GM23248 (cell line): ENCODE measurements at regions not wholly inside any gene's neighbourhood (a gene's known extent, or its start where the extent isn't known, plus 50 kb on each side); places are given as distances from the start of the nearest gene placed in this dataset.

Experiments used
- DNase-seq: peaks from one replicate; pipeline ENCODE4 v3.0.0-alpha.2; 2015
- H2AFZ ChIP-seq: fragments of 200-600 bp; sonication (generic); 2 replicates; pipeline ENCODE4 v1.6.1; 2016; ENCODE audit warnings: antibody characterized with exemption
- H3F3A ChIP-seq: fragments of 200-600 bp; sonication (generic); 2 replicates; pipeline ENCODE4 v1.6.1; 2016; ENCODE audit warnings: mild to moderate bottlenecking, antibody characterized with exemption, mixed run types; ENCODE audit not compliant: insufficient read depth
- H3K27ac ChIP-seq: fragments of 200-600 bp; sonication (generic); 2 replicates; pipeline ENCODE4 v1.5.1; 2016; ENCODE audit warnings: mild to moderate bottlenecking
- H3K27me3 ChIP-seq: fragments of 200-600 bp; sonication (generic); replicated peaks from 2 replicates; pipeline ENCODE4 v1.6.1; 2016; ENCODE audit warnings: mild to moderate bottlenecking; ENCODE audit not compliant: insufficient read depth
- H3K36me3 ChIP-seq: fragments of 200-600 bp; sonication (generic); 2 replicates; pipeline ENCODE4 v1.6.1; 2016; ENCODE audit warnings: low read depth, mild to moderate bottlenecking
- H3K4me1 ChIP-seq: fragments of 200-600 bp; sonication (generic); 2 replicates; pipeline ENCODE4 v1.6.1; 2016; ENCODE audit warnings: mild to moderate bottlenecking; ENCODE audit not compliant: insufficient read depth
- H3K4me2 ChIP-seq: fragments of 200-600 bp; sonication (generic); one replicate; pipeline ENCODE4 v1.6.1; 2016; ENCODE audit warnings: mild to moderate bottlenecking; ENCODE audit not compliant: unreplicated experiment
- H3K4me3 ChIP-seq: fragments of 200-600 bp; sonication (generic); 2 replicates; pipeline ENCODE4 v1.5.1; 2016; ENCODE audit warnings: mild to moderate bottlenecking
- H3K79me2 ChIP-seq: fragments of 200-600 bp; sonication (generic); 2 replicates; pipeline ENCODE4 v1.6.1; 2016; ENCODE audit warnings: mild to moderate bottlenecking; ENCODE audit not compliant: insufficient read depth
- H3K9ac ChIP-seq: fragments of 200-600 bp; sonication (generic); 2 replicates; pipeline ENCODE4 v1.6.1; 2016; ENCODE audit warnings: mild to moderate bottlenecking
- H3K9me2 ChIP-seq: fragments of 200-600 bp; sonication (generic); 2 replicates; pipeline ENCODE4 v1.6.1; 2016; ENCODE audit warnings: mixed run types, mild to moderate bottlenecking, moderate library complexity; ENCODE audit not compliant: insufficient read depth
- H3K9me3 ChIP-seq: fragments of 200-600 bp; sonication (generic); one replicate; pipeline ENCODE4 v1.6.1; 2017; ENCODE audit warnings: low read depth
- H4K20me1 ChIP-seq: fragments of 200-600 bp; sonication (generic); 2 replicates; pipeline ENCODE4 v1.6.0; 2016; ENCODE audit not compliant: insufficient read depth
- EZH2 ChIP-seq: fragments of 200-600 bp; sonication (generic); IDR thresholded peaks from 2 replicates; pipeline ENCODE4 v1.6.1; 2018; ENCODE audit warnings: antibody characterized with exemption, mild to moderate bottlenecking; ENCODE audit not compliant: insufficient read depth, poor library complexity, severe bottlenecking
- EZH2phosphoT487 ChIP-seq: fragments of 200-600 bp; sonication (generic); IDR thresholded peaks from 2 replicates; pipeline ENCODE4 v1.6.1; 2018; ENCODE audit warnings: antibody characterized with exemption, moderate library complexity, mild to moderate bottlenecking, low read depth; ENCODE audit not compliant: insufficient read depth
- WGBS, 2 experiments: methylation state at CpG; one replicate each; pipeline ENCODE4 v1.1.6; 2015 to 2017; ENCODE audit warnings: low lambda C conversion rate in 2 of 2, low coverage in 1 of 2; ENCODE audit errors: missing lambda C conversion rate in 2 of 2; 5-methylcytosine and 5-hydroxymethylcytosine counted together
- in situ Hi-C: fragments of 300-500 bp; cut with MboI; formaldehyde crosslinking; loops from 2 replicates; pipeline ENCODE4 v1.15.0; 2020

- no peaks in the 10 kb centered on the region for H3K9me2 ChIP-seq
- no peaks in the 10 kb centered on the region for H3K27me3 ChIP-seq
- in situ Hi-C loops = loop anchor here (25.0 kb wide), 1 partner anchor 1112 kb away; no protein-coding TSS in a partner anchor
- no peaks in the 10 kb centered on the region for H3F3A ChIP-seq
- 17 to 26% methylated on average over 1 of the region's 1 CpG for WGBS, 2 experiments
- no peak overlapping the region for H3K4me2 ChIP-seq
- no peaks in the 10 kb centered on the region for H3K9me3 ChIP-seq
- no peaks in the 10 kb centered on the region for H3K36me3 ChIP-seq
- no peaks in the 10 kb centered on the region for H3K4me1 ChIP-seq
- H3K27ac ChIP-seq = no peak overlapping the region
- no peak overlapping the region for H3K9ac ChIP-seq
- no peak for TF ChIP-seq EZH2
- no peak for TF ChIP-seq EZH2phosphoT487
- no peaks in the 10 kb centered on the region for H4K20me1 ChIP-seq
- H2AFZ ChIP-seq = no peak overlapping the region
- no peaks in the 10 kb centered on the region for H3K79me2 ChIP-seq
- no peak for DNase-seq
- H3K4me3 ChIP-seq = no peak overlapping the region
Observed at GRCh38 chr13:22749626-22750025, 431.2 kb upstream of the SGCG start.

DNA sequence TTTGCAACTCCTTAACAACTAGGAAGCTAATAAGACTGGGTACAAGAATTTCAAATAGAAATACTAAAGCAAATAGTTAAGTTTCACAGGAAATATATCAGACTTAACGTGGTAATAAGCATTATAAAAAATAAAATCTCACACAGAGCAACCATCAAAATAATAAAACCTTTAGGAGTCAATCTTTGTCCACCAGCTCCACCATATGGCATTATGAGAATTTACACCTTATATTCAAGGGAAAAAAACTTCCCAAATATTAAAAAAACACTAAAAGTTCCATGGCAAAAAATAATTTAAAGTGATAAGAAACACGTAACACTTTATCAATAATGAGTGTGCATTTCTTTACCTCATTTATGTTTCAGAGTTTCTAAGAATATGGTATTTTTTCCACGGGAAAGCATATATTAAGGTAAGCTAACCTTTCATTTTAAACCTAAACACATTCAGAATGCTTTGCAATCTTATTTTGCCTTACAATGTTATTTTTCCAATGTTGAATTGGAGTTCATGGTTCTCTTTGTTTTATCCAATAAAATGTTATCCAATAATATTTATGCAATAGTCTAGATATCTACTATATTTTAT lies 423.2 kb upstream of the SGCG start:
- H3K9me2 ChIP-seq = no peaks in the 10 kb centered on the region
- DNase-seq = peak; percentile 41
- no peak overlapping the region for H3K9ac ChIP-seq
- H2AFZ ChIP-seq = no peak overlapping the region
- no peaks in the 10 kb centered on the region for H3K27me3 ChIP-seq
- H3K4me2 ChIP-seq = no peak overlapping the region
- no peaks in the 10 kb centered on the region for H3K36me3 ChIP-seq
- TF ChIP-seq EZH2phosphoT487 = no peak
- no peak for TF ChIP-seq EZH2
- H3K4me1 ChIP-seq = no peaks in the 10 kb centered on the region
- in situ Hi-C loops = loop anchor here (25.0 kb wide), 1 partner anchor 1120 kb away; no protein-coding TSS in a partner anchor
- WGBS, 2 experiments = 17 to 20% methylated on average over 3 of the region's 3 CpGs
- no peaks in the 10 kb centered on the region for H3K9me3 ChIP-seq
- H4K20me1 ChIP-seq = no peaks in the 10 kb centered on the region
- H3K4me3 ChIP-seq = no peak overlapping the region
- H3K27ac ChIP-seq = no peak overlapping the region
- no peaks in the 10 kb centered on the region for H3F3A ChIP-seq
- H3K79me2 ChIP-seq = no peaks in the 10 kb centered on the region

GRCh38 chr13:22758245-22758644 lies 422.5 kb upstream of the SGCG start:
- Histone ChIP-seq H3K79me2 (no peaks in the 10 kb centered on the region), H3K27ac (no peak overlapping the region), H3F3A (no peaks in the 10 kb centered on the region), H3K9me2 (no peaks in the 10 kb centered on the region), H3K9me3 (no peaks in the 10 kb centered on the region), H3K27me3 (no peaks in the 10 kb centered on the region), H2AFZ (no peak overlapping the region), H3K9ac (no peak overlapping the region), H3K4me3 (no peak overlapping the region), H3K4me2 (no peak overlapping the region), H3K36me3 (no peaks in the 10 kb centered on the region), H4K20me1 (no peaks in the 10 kb centered on the region), H3K4me1 (no peaks in the 10 kb centered on the region)
- no peak for DNase-seq
- WGBS, 2 experiments = 32 to 34% methylated on average over 4 of the region's 4 CpGs
- in situ Hi-C loops = loop anchor here (25.0 kb wide), 1 partner anchor 1121 kb away; no protein-coding TSS in a partner anchor
- TF ChIP-seq EZH2phosphoT487 = no peak
- no peak for TF ChIP-seq EZH2

DNA sequence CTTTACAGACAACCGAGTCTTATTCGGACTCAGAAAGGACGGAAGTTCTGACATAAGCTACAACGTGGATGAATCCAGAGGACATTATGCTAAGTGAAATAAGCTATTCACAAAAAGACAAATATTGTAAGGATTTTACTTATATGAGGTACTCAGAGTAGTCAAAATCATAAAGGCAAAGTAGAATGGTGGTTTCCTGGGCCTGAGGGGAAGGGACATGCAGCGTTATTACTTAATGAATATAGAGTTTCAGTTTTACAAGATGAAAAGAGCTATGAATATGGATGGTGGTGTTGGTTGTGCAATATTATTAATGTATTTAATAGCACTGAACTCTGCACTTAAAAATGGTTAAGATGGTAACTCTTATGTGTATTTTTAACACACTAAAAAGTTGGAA lies 419.1 kb upstream of the SGCG start:
- Histone ChIP-seq H3K36me3 (no peaks in the 10 kb centered on the region), H3K9me2 (no peaks in the 10 kb centered on the region), H2AFZ (no peak overlapping the region), H3K9me3 (no peaks in the 10 kb centered on the region), H3K4me2 (no peak overlapping the region), H3K27ac (no peak overlapping the region), H3K79me2 (no peaks in the 10 kb centered on the region), H3K27me3 (no peaks in the 10 kb centered on the region; the same call in 1 of the 2 replicates), H3K9ac (no peak overlapping the region), H3F3A (no peaks in the 10 kb centered on the region), H3K4me1 (no peaks in the 10 kb centered on the region), H4K20me1 (no peaks in the 10 kb centered on the region), H3K4me3 (no peak overlapping the region)
- 60% methylated on average over 5 of the region's 5 CpGs for WGBS, 2 experiments
- TF ChIP-seq EZH2 (no peak), EZH2phosphoT487 (no peak)
- in situ Hi-C loops = loop anchor here (25.0 kb wide), 1 partner anchor 1124 kb away; no protein-coding TSS in a partner anchor
- no peak for DNase-seq

DNA sequence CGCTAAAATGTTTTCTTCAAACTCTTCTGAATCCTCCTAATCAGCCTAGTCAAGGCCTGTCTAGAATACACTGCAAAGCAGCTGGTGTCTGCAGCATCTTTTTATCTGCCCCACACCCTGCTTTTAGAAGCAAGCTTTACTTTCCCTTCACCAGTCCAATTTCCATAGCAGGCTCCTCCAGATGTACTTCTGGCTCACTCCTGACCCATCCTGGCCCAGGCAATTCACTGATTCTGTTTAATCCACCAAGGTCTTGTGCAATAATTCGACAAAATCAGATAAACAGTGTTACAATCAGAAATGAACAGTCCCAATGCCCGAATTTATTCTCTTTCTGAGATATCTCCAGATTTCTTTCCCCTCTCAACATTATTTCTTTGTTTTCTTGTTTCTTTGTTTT lies 415.2 kb upstream of the SGCG start:
- Histone ChIP-seq H3K9me3 (no peaks in the 10 kb centered on the region), H3K79me2 (no peaks in the 10 kb centered on the region), H3K27ac (no peak overlapping the region), H3K27me3 (no peaks in the 10 kb centered on the region; the same call in 1 of the 2 replicates), H4K20me1 (no peaks in the 10 kb centered on the region), H3K4me3 (no peak overlapping the region), H3K4me1 (no peaks in the 10 kb centered on the region), H3K9me2 (no peaks in the 10 kb centered on the region), H3F3A (no peaks in the 10 kb centered on the region), H2AFZ (no peak overlapping the region), H3K4me2 (no peak overlapping the region), H3K9ac (no peak overlapping the region), H3K36me3 (no peaks in the 10 kb centered on the region)
- in situ Hi-C loops = loop anchor here (25.0 kb wide), 1 partner anchor 1128 kb away; no protein-coding TSS in a partner anchor
- no peak for DNase-seq
- WGBS, 2 experiments = 19% methylated on average over 3 of the region's 3 CpGs
- TF ChIP-seq EZH2phosphoT487 (no peak), EZH2 (no peak)
